Ishikawa (cell line): ENCODE measurements at regions not wholly inside any gene's neighbourhood (a gene's known extent, or its start where the extent isn't known, plus 50 kb on each side); places are given as distances from the start of the nearest gene placed in this dataset.

Source experiments
- EP300 ChIP-seq: IDR thresholded peaks from 2 replicates; pipeline ENCODE4 v1.6.1; 2012; ENCODE audit warnings: borderline replicate concordance
- MAX ChIP-seq: IDR thresholded peaks from 2 replicates; pipeline ENCODE4 v1.6.1; 2012
- RAD21 ChIP-seq: IDR thresholded peaks from 2 replicates; pipeline ENCODE4 v1.6.1; 2012; ENCODE audit warnings: low read depth
- TEAD4 ChIP-seq: IDR thresholded peaks from 2 replicates; pipeline ENCODE4 v1.6.1; 2012
- ZBTB7A ChIP-seq: IDR thresholded peaks from 2 replicates; pipeline ENCODE4 v1.6.1; 2012; ENCODE audit warnings: low read depth

GRCh38 chr3:22471557-22471956 lies 720.5 kb upstream of the ZNF385D start:
- TF ChIP-seq MAX: no peak
- TF ChIP-seq EP300: no peak
- no peak for TF ChIP-seq RAD21
- TF ChIP-seq ZBTB7A: no peak
- TF ChIP-seq TEAD4: no peak
